Vagina (tissue), 2 donors: ENCODE measurements at regions not wholly inside any gene's neighbourhood (a gene's known extent, or its start where the extent isn't known, plus 50 kb on each side); places are given as distances from the start of the nearest gene placed in this dataset.

Source experiments
- DNase-seq, 2 donors: peaks; one replicate each; pipeline ENCODE4 v3.0.0-alpha.2; 2017; ENCODE audit errors: extremely low spot score in 2 of 2
- H3K27ac ChIP-seq: fragments of 200-600 bp; sonication (generic); one replicate; pipeline ENCODE4 v1.5.1; 2019
- H3K27me3 ChIP-seq: fragments of 200-600 bp; sonication (generic); one replicate; pipeline ENCODE4 v1.5.1; 2019
- H3K36me3 ChIP-seq, 2 donors: fragments of 200-600 bp; sonication (generic); one replicate each; pipeline ENCODE4 v1.5.1; 2017 to 2019
- H3K4me1 ChIP-seq: fragments of 200-600 bp; sonication (generic); one replicate; pipeline ENCODE4 v1.5.1; 2019
- H3K4me3 ChIP-seq, 2 donors: fragments of 200-600 bp; sonication (generic); 1 replicate in 1 of 2; 2 replicates in 1 of 2; pipeline ENCODE4 v1.5.1; 2016 to 2019
- H3K9me3 ChIP-seq: fragments of 200-600 bp; sonication (generic); one replicate; pipeline ENCODE4 v1.5.1; 2019
- CTCF ChIP-seq, 3 experiments: fragments of 450-650 bp in 2 of 3; fragments of 200-600 bp in 1 of 3; sonication (generic) in 1 of 3; IDR thresholded peaks; one replicate each; pipeline ENCODE4 v1.5.1; 2017 to 2019; ENCODE audit warnings: antibody characterized with exemption in 3 of 3, mild to moderate bottlenecking in 2 of 3, moderate library complexity in 2 of 3
- POLR2A ChIP-seq, 2 donors: fragments of 450-650 bp; IDR thresholded peaks; one replicate each; pipeline ENCODE4 v1.6.1; 2017; ENCODE audit warnings: antibody characterized with exemption in 2 of 2, mild to moderate bottlenecking in 2 of 2, moderate library complexity in 2 of 2
- POLR2AphosphoS5 ChIP-seq, 2 donors: sonication (generic); formaldehyde crosslinking; IDR thresholded peaks; one replicate each; pipeline ENCODE4 v1.9.0; 2017; ENCODE audit warnings: antibody characterized with exemption in 2 of 2, mild to moderate bottlenecking in 2 of 2, low read depth in 1 of 2; ENCODE audit not compliant: insufficient read depth in 1 of 2
- intact Hi-C: fragments of 100-400 bp; cut with DNase I; formaldehyde crosslinking; loops from one replicate; pipeline ENCODE4 v1.15.1; 2023

- TF ChIP-seq POLR2A (IDR thresholded peaks at IDR 0.05): no peak
- no peaks in the 10 kb centered on the region for H3K27me3 ChIP-seq
- H3K4me1 ChIP-seq: no peaks in the 10 kb centered on the region
- intact Hi-C loops: no loop called here
- no peak for DNase-seq
- H3K27ac ChIP-seq: no peak overlapping the region
- H3K36me3 ChIP-seq: no peaks in the 10 kb centered on the region
- no peak overlapping the region for H3K4me3 ChIP-seq
- no peaks in the 10 kb centered on the region for H3K9me3 ChIP-seq
Measured at GRCh38 chr11:80074837-80075236, 634.0 kb upstream of the TENM4 start.

GRCh38 chr11:80066291-80066690 is 625.5 kb upstream of the TENM4 start:
- TF ChIP-seq CTCF (IDR thresholded peaks at IDR 0.05) (no peak), POLR2AphosphoS5 (IDR thresholded peaks at IDR 0.05; ENCODE audit: insufficient read depth in 1 of 2, low read depth in 1 of 2) (no peak), POLR2A (IDR thresholded peaks at IDR 0.05) (no peak)
- H3K27ac ChIP-seq: no peak overlapping the region
- no peaks in the 10 kb centered on the region for H3K4me1 ChIP-seq
- no peak for DNase-seq
- no peak overlapping the region for H3K4me3 ChIP-seq
- intact Hi-C loops: no loop called here
- H3K36me3 ChIP-seq: no peaks in the 10 kb centered on the region
- H3K27me3 ChIP-seq: no peaks in the 10 kb centered on the region
- no peaks in the 10 kb centered on the region for H3K9me3 ChIP-seq

- Histone ChIP-seq H3K9me3 (no peaks in the 10 kb centered on the region), H3K4me3 (no peak overlapping the region), H3K27me3 (no peaks in the 10 kb centered on the region), H3K27ac (no peak overlapping the region), H3K36me3 (no peaks in the 10 kb centered on the region), H3K4me1 (no peaks in the 10 kb centered on the region)
- intact Hi-C loops: no loop called here
- no peak for DNase-seq
- TF ChIP-seq POLR2AphosphoS5 (IDR thresholded peaks at IDR 0.05; ENCODE audit: insufficient read depth in 1 of 2, low read depth in 1 of 2) (no peak), CTCF (IDR thresholded peaks at IDR 0.05) (no peak), POLR2A (IDR thresholded peaks at IDR 0.05) (no peak)
Measured at GRCh38 chr11:80065086-80065485, 624.3 kb upstream of the TENM4 start.

- TF ChIP-seq CTCF (IDR thresholded peaks at IDR 0.05) (no peak), POLR2A (IDR thresholded peaks at IDR 0.05) (no peak), POLR2AphosphoS5 (IDR thresholded peaks at IDR 0.05; ENCODE audit: insufficient read depth in 1 of 2, low read depth in 1 of 2) (no peak)
- H3K4me3 ChIP-seq: no peak overlapping the region
- H3K27ac ChIP-seq: no peak overlapping the region
- DNase-seq: no peak
- no peaks in the 10 kb centered on the region for H3K36me3 ChIP-seq
- no peaks in the 10 kb centered on the region for H3K9me3 ChIP-seq
- intact Hi-C loops: no loop called here
- no peaks in the 10 kb centered on the region for H3K27me3 ChIP-seq
- no peaks in the 10 kb centered on the region for H3K4me1 ChIP-seq
Measured at GRCh38 chr11:80061056-80061455, 620.2 kb upstream of the TENM4 start.

- TF ChIP-seq POLR2AphosphoS5 (IDR thresholded peaks at IDR 0.05; ENCODE audit: insufficient read depth in 1 of 2, low read depth in 1 of 2) (no peak), CTCF (IDR thresholded peaks at IDR 0.05) (no peak), POLR2A (IDR thresholded peaks at IDR 0.05) (no peak)
- H3K4me3 ChIP-seq: no peak overlapping the region
- DNase-seq: no peak
- intact Hi-C loops: no loop called here
- H3K9me3 ChIP-seq: no peaks in the 10 kb centered on the region
- H3K27ac ChIP-seq: no peak overlapping the region
- H3K4me1 ChIP-seq: no peaks in the 10 kb centered on the region
- no peaks in the 10 kb centered on the region for H3K27me3 ChIP-seq
- H3K36me3 ChIP-seq: no peaks in the 10 kb centered on the region
Measured at GRCh38 chr11:80054582-80055165, 613.8 kb upstream of the TENM4 start.
